ENCODE measurements at regions not wholly inside any gene's neighbourhood (a gene's known extent, or its start where the extent isn't known, plus 50 kb on each side); places are given as distances from the start of the nearest gene placed in this dataset.

- H3K36me3 ChIP-seq (ENCODE audit: control insufficient read depth, insufficient read depth, low read length): no peaks in the 10 kb centered on the region
- H3K27me3 ChIP-seq (ENCODE audit: control insufficient read depth, insufficient read depth, low read length): no peaks in the 10 kb centered on the region
- H3K4me3 ChIP-seq (ENCODE audit: low read depth, low read length): no peak overlapping the region
- TF ChIP-seq, protein P1, sequence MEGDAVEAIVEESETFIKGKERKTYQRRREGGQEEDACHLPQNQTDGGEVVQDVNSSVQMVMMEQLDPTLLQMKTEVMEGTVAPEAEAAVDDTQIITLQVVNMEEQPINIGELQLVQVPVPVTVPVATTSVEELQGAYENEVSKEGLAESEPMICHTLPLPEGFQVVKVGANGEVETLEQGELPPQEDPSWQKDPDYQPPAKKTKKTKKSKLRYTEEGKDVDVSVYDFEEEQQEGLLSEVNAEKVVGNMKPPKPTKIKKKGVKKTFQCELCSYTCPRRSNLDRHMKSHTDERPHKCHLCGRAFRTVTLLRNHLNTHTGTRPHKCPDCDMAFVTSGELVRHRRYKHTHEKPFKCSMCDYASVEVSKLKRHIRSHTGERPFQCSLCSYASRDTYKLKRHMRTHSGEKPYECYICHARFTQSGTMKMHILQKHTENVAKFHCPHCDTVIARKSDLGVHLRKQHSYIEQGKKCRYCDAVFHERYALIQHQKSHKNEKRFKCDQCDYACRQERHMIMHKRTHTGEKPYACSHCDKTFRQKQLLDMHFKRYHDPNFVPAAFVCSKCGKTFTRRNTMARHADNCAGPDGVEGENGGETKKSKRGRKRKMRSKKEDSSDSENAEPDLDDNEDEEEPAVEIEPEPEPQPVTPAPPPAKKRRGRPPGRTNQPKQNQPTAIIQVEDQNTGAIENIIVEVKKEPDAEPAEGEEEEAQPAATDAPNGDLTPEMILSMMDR (IDR thresholded peaks at IDR 0.05; ENCODE audit: insufficient read depth, low read length, poor library complexity, severe bottlenecking): no peak
- no peak for DNase-seq (ENCODE audit: low read depth)
Measured at GRCh38 chr14:40113671-40114070, 681.4 kb upstream of the FBXO33 start.

DNA sequence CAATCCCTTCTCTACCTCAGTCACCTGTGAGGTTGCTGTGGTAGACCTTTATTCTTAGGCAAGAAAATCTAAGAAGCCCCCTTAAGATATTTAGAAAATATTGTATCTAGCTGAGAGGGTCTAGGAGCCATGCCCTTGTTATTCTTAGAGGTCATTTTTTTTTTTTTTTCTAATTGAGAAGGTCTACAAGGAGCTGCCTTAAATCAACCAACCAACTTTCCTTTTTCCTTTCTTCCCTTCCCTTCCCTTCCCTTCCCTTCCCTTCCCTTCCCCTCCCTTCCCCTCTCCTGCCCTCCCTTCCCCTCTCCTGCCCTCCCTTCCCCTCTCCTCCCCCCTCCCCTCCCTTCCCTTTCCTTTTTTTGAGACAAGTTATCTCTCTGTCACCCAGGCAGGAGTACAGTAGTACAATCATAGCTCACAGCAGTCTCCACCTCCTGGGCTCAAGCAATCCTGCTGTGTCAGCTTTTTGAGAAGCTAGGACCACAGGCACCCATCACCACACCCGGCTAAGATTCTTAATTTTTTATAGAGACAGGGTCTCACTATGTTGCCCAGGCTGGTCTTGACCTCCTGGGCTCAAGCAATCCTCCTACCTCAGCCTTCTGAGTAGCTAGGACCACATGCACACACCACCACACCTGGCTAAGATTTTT is 668.4 kb upstream of the FBXO33 start:
- TF ChIP-seq, protein P1 (IDR thresholded peaks at IDR 0.05; ENCODE audit: insufficient read depth, low read length, poor library complexity, severe bottlenecking): no peak
- Histone ChIP-seq H3K4me3 (ENCODE audit: low read depth, low read length) (no peak overlapping the region), H3K27me3 (ENCODE audit: control insufficient read depth, insufficient read depth, low read length) (no peaks in the 10 kb centered on the region), H3K36me3 (ENCODE audit: control insufficient read depth, insufficient read depth, low read length) (no peaks in the 10 kb centered on the region)
- no peak for DNase-seq (ENCODE audit: low read depth)

DNA sequence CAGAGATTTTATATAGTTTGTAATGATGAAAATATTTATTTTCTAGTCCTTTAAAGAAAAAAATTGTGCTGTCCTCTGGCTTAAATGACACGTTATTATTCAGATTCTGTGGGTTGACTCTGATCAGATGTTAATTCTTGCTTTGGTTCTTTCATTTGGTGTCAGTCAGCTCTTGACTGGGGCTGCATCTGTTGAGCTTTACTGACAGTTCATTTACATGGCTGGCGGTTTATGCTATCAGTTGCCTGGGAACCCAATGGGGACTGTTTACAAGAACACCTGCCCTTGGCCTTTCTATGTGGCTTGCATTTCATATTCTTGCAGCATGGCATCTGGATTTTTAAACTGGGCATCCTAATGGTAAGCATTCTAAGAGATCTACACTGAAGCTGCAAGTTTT is 667.1 kb upstream of the FBXO33 start:
- no peak overlapping the region for H3K4me3 ChIP-seq (ENCODE audit: low read depth, low read length)
- no peaks in the 10 kb centered on the region for H3K27me3 ChIP-seq (ENCODE audit: control insufficient read depth, insufficient read depth, low read length)
- no peaks in the 10 kb centered on the region for H3K36me3 ChIP-seq (ENCODE audit: control insufficient read depth, insufficient read depth, low read length)
- TF ChIP-seq, protein P1 (IDR thresholded peaks at IDR 0.05; ENCODE audit: insufficient read depth, low read length, poor library complexity, severe bottlenecking): no peak
- no peak for DNase-seq (ENCODE audit: low read depth)

- Histone ChIP-seq H3K27me3 (ENCODE audit: control insufficient read depth, insufficient read depth, low read length) (no peaks in the 10 kb centered on the region), H3K4me3 (ENCODE audit: low read depth, low read length) (no peak overlapping the region), H3K36me3 (ENCODE audit: control insufficient read depth, insufficient read depth, low read length) (no peaks in the 10 kb centered on the region)
- no peak for DNase-seq (ENCODE audit: low read depth)
- TF ChIP-seq, protein P1 (IDR thresholded peaks at IDR 0.05; ENCODE audit: insufficient read depth, low read length, poor library complexity, severe bottlenecking): no peak
Measured at GRCh38 chr14:40098468-40098867, 666.2 kb upstream of the FBXO33 start.

DNA sequence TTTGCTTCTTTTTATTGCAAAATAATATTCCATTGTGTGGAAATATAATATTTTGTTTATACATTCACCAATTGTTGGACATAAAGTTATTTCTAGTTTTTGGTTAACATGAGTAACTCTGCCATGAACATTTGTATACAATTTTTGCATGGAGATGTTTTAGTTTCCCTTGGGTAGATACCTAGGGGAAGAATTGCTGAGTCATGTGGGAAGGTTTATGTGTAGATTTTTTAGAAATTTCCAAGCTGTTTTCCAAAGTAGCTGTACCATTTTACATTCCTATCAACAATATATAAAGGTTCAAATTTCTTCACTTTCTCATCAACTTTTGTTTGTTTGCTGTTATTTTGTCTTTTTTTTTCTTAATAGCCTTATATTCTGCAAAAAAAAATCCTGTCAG is 664.7 kb upstream of the FBXO33 start:
- H3K4me3 ChIP-seq (ENCODE audit: low read depth, low read length): no peak overlapping the region
- H3K27me3 ChIP-seq (ENCODE audit: control insufficient read depth, insufficient read depth, low read length): no peaks in the 10 kb centered on the region
- TF ChIP-seq, protein P1 (IDR thresholded peaks at IDR 0.05; ENCODE audit: insufficient read depth, low read length, poor library complexity, severe bottlenecking): no peak
- no peaks in the 10 kb centered on the region for H3K36me3 ChIP-seq (ENCODE audit: control insufficient read depth, insufficient read depth, low read length)
- DNase-seq (ENCODE audit: low read depth): no peak

DNA sequence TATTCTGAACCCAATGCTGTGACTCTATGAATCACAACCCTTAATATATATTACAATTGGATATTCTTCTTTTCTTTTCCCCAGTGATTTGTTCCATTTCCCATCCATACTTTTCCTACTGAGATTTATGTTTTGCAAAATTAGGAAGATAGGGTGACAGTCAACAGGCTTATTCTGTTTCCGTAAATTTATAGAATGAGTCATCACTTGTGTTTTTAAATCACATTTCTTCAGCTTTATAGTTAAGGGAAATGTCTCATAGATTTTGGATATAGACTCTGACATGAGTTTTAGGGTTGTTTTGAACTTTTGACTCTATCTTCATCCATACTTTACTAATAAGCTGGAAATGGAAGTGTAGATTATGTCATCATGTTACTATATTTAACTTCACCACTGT is 661.6 kb upstream of the FBXO33 start:
- no peaks in the 10 kb centered on the region for H3K27me3 ChIP-seq (ENCODE audit: control insufficient read depth, insufficient read depth, low read length)
- no peak for DNase-seq (ENCODE audit: low read depth)
- TF ChIP-seq, protein P1 (IDR thresholded peaks at IDR 0.05; ENCODE audit: insufficient read depth, low read length, poor library complexity, severe bottlenecking): no peak
- no peaks in the 10 kb centered on the region for H3K36me3 ChIP-seq (ENCODE audit: control insufficient read depth, insufficient read depth, low read length)
- H3K4me3 ChIP-seq (ENCODE audit: low read depth, low read length): no peak overlapping the region
